GM10266 (cell line): ENCODE measurements at regions not wholly inside any gene's neighbourhood (a gene's known extent, or its start where the extent isn't known, plus 50 kb on each side); places are given as distances from the start of the nearest gene placed in this dataset.

Experiments
- DNase-seq: peaks from one replicate; pipeline ENCODE4 v3.0.0; 2012; ENCODE audit errors: extremely low spot score
- CTCF ChIP-seq: IDR thresholded peaks from 2 replicates; pipeline ENCODE4 v1.5.1; 2012; ENCODE audit warnings: mild to moderate bottlenecking, low read depth; ENCODE audit not compliant: control insufficient read depth, insufficient read depth; ENCODE audit errors: missing control alignments

GRCh38 chr4:11019451-11020240 lies 335.1 kb upstream of the CLNK start:
- no peak for TF ChIP-seq CTCF
- DNase-seq = no peak

DNA sequence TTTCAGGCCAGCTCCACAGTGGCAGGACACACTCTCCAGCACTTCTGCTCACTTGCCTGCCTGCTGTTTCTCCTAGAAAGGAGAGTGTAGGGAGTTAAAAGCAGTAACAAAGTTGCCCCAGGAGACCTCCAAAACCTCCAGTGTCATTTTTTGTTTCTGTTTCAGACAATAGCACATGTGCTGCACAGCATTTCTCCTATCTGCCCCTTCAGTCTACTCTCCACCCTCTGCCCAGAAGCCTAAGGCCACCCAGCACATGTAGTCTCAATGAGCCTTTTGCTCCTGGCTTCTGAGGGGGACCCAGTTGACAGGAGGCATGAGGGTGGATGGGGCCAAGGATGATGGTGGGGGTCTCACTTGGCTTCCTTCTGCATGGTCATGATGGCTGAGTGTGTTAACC lies 329.6 kb upstream of the CLNK start:
- TF ChIP-seq CTCF = no peak

GRCh38 chr4:11013094-11013664 lies 328.6 kb upstream of the CLNK start:
- DNase-seq = no peak
- no peak for TF ChIP-seq CTCF

More for the DNA sequence above, 329.6 kb upstream of the CLNK start:
- no peak for DNase-seq

DNA sequence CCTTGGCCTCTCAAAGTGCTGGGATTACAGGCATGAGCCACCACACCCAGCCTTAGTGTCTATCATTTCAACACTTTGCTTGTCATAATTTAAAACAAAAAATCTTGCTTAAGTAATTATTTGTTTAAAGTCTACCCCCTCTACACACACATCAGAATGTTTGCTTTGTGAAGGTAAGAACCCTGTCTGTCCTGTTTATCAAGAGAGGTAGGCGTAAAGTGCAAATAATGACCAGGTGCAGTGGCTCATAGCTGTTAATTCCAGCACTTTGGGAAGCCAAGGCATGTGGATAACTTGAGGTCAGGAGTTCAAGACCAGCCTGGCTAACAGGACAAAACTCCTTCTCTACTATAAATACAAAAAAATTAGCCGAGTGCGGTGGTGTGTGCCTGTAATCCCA lies 326.7 kb upstream of the CLNK start:
- no peak for DNase-seq
- TF ChIP-seq CTCF = no peak

DNA sequence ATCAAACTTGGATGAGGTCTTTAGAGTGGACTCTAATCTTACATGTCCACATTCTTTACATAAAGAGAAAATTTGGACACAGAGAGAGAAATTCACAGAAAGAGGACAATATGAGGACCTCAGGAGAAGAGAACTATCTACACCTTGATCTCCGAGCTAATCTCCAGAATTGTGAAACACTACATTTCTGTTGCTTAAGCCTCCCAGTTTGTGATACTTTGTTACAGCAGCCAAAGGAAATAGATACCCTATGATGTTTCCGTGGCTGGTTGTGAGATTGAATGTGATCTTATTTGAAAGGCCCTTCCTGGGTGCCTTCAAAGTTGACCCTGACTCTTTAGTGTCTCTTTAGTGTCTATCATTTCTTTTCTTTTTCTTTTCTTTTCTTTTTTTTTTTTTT lies 326.1 kb upstream of the CLNK start:
- no peak for DNase-seq
- TF ChIP-seq CTCF = no peak

- TF ChIP-seq CTCF = no peak
- no peak for DNase-seq
These were observed 324.7 kb upstream of the CLNK start for GRCh38 chr4:11009281-11009680.

DNA sequence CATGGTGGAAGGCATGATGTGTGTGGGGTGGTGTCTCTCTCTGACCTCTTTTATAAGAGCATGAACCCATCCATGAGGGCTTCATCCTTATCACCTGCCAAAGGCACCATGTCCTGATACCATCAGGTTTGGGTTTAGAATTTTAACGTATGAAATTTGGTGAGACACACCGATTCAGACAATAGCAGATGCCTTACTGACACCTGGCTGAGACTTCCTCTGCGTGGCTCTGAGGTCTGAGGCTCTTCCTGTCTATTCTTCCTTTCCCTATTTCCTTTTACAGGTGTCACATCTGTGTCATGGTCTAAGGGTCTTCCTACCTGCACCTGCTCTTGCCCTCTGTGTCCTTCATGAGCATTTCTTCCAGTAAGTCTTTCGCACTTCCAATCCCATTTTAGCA lies 320.7 kb upstream of the CLNK start:
- TF ChIP-seq CTCF = no peak
- no peak for DNase-seq
